ENCODE measurements at regions not wholly inside any gene's neighbourhood (a gene's known extent, or its start where the extent isn't known, plus 50 kb on each side); places are given as distances from the start of the nearest gene placed in this dataset.

- no peaks in the 10 kb centered on the region for H3K4me1 ChIP-seq (ENCODE audit: insufficient read depth, low read length, poor library complexity, severe bottlenecking)
- H3K4me2 ChIP-seq (ENCODE audit: low read depth, low read length, poor library complexity, severe bottlenecking), result no peak overlapping the region
- no peaks in the 10 kb centered on the region for H3K9me2 ChIP-seq (replicated peaks; ENCODE audit: low read depth, low read length)
- H3K27me3 ChIP-seq (ENCODE audit: insufficient read depth, low read length, poor library complexity, severe bottlenecking), result no peaks in the 10 kb centered on the region
- H3K36me3 ChIP-seq (ENCODE audit: insufficient read depth, low read length), result no peaks in the 10 kb centered on the region
- no peak for TF ChIP-seq CTCF (conservative IDR thresholded peaks at IDR 0.05; ENCODE audit: low read length)
- TF ChIP-seq EZH2phosphoT487 (IDR thresholded peaks at IDR 0.05; ENCODE audit: borderline replicate concordance), result no peak
- no peaks in the 10 kb centered on the region for H4K20me1 ChIP-seq (ENCODE audit: insufficient read depth, low read length, poor library complexity, severe bottlenecking)
- no peaks in the 10 kb centered on the region for H3K79me2 ChIP-seq (ENCODE audit: insufficient read depth, low read length)
- H3K4me3 ChIP-seq (ENCODE audit: low read length, poor library complexity, severe bottlenecking), result no peak overlapping the region
- no peaks in the 10 kb centered on the region for H3K9me3 ChIP-seq (ENCODE audit: insufficient read depth, low read depth, low read length)
- H2AFZ ChIP-seq (ENCODE audit: low read length), result no peak overlapping the region
- no peaks in the 10 kb centered on the region for H3F3A ChIP-seq (ENCODE audit: low read depth)
- no peak overlapping the region for H3K9ac ChIP-seq (ENCODE audit: low read depth, low read length, poor library complexity, severe bottlenecking)
These were observed 379.3 kb downstream of the SOX11 start for GRCh38 chr2:6071519-6071918.

- no peak overlapping the region for H3K4me2 ChIP-seq (ENCODE audit: low read depth, low read length, poor library complexity, severe bottlenecking)
- no peak overlapping the region for H3K9ac ChIP-seq (ENCODE audit: low read depth, low read length, poor library complexity, severe bottlenecking)
- H4K20me1 ChIP-seq (ENCODE audit: insufficient read depth, low read length, poor library complexity, severe bottlenecking), result no peaks in the 10 kb centered on the region
- no peaks in the 10 kb centered on the region for H3K36me3 ChIP-seq (ENCODE audit: insufficient read depth, low read length)
- no peaks in the 10 kb centered on the region for H3K79me2 ChIP-seq (ENCODE audit: insufficient read depth, low read length)
- H3K4me1 ChIP-seq (ENCODE audit: insufficient read depth, low read length, poor library complexity, severe bottlenecking), result no peaks in the 10 kb centered on the region
- H3K4me3 ChIP-seq (ENCODE audit: low read length, poor library complexity, severe bottlenecking), result no peak overlapping the region
- H3K27me3 ChIP-seq (ENCODE audit: insufficient read depth, low read length, poor library complexity, severe bottlenecking), result no peaks in the 10 kb centered on the region
- no peak overlapping the region for H2AFZ ChIP-seq (ENCODE audit: low read length)
- H3K9me2 ChIP-seq (replicated peaks; ENCODE audit: low read depth, low read length), result no peaks in the 10 kb centered on the region
- no peaks in the 10 kb centered on the region for H3F3A ChIP-seq (ENCODE audit: low read depth)
- TF ChIP-seq EZH2phosphoT487 (IDR thresholded peaks at IDR 0.05; ENCODE audit: borderline replicate concordance) (no peak), CTCF (conservative IDR thresholded peaks at IDR 0.05; ENCODE audit: low read length) (no peak)
- no peaks in the 10 kb centered on the region for H3K9me3 ChIP-seq (ENCODE audit: insufficient read depth, low read depth, low read length)
These were observed 380.1 kb downstream of the SOX11 start for GRCh38 chr2:6072276-6072675.

- Histone ChIP-seq H3K36me3 (ENCODE audit: insufficient read depth, low read length) (no peaks in the 10 kb centered on the region), H3K4me2 (ENCODE audit: low read depth, low read length, poor library complexity, severe bottlenecking) (no peak overlapping the region), H3F3A (ENCODE audit: low read depth) (no peaks in the 10 kb centered on the region), H3K79me2 (ENCODE audit: insufficient read depth, low read length) (no peaks in the 10 kb centered on the region), H3K27me3 (ENCODE audit: insufficient read depth, low read length, poor library complexity, severe bottlenecking) (no peaks in the 10 kb centered on the region), H2AFZ (ENCODE audit: low read length) (no peak overlapping the region), H4K20me1 (ENCODE audit: insufficient read depth, low read length, poor library complexity, severe bottlenecking) (no peaks in the 10 kb centered on the region), H3K4me1 (ENCODE audit: insufficient read depth, low read length, poor library complexity, severe bottlenecking) (no peaks in the 10 kb centered on the region), H3K9me3 (ENCODE audit: insufficient read depth, low read depth, low read length) (no peaks in the 10 kb centered on the region), H3K9ac (ENCODE audit: low read depth, low read length, poor library complexity, severe bottlenecking) (no peak overlapping the region), H3K9me2 (replicated peaks; ENCODE audit: low read depth, low read length) (no peaks in the 10 kb centered on the region), H3K4me3 (ENCODE audit: low read length, poor library complexity, severe bottlenecking) (no peak overlapping the region)
- TF ChIP-seq EZH2phosphoT487 (IDR thresholded peaks at IDR 0.05; ENCODE audit: borderline replicate concordance) (no peak), CTCF (conservative IDR thresholded peaks at IDR 0.05; ENCODE audit: low read length) (no peak)
These were observed 380.6 kb downstream of the SOX11 start for GRCh38 chr2:6072768-6073167.

Measured in Loucy (cell line).